Brain microvascular endothelial cell (primary cell): ENCODE measurements at regions not wholly inside any gene's neighbourhood (a gene's known extent, or its start where the extent isn't known, plus 50 kb on each side); places are given as distances from the start of the nearest gene placed in this dataset.

Source experiments
- DNase-seq: peaks from one replicate; pipeline ENCODE4 v3.0.0-alpha.2; 2020
- H3K27ac ChIP-seq: fragments of 250-450 bp; sonication (Bioruptor Pico); 2 replicates; pipeline ENCODE4 v1.5.1; 2020; ENCODE audit warnings: mild to moderate bottlenecking, moderate library complexity
- H3K27me3 ChIP-seq: fragments of 250-450 bp; sonication (Bioruptor Pico); replicated peaks from 2 replicates; pipeline ENCODE4 v1.5.1; 2020; ENCODE audit warnings: mild to moderate bottlenecking
- H3K36me3 ChIP-seq: fragments of 250-450 bp; sonication (Bioruptor Pico); replicated peaks from 2 replicates; pipeline ENCODE4 v1.5.1; 2020; ENCODE audit warnings: mild to moderate bottlenecking
- H3K4me3 ChIP-seq: 2 replicates; pipeline ENCODE4 v1.5.1; 2011; ENCODE audit warnings: low read depth, mild to moderate bottlenecking, control low read depth, low read length, moderate library complexity
- in situ Hi-C: cut with HindIII; loops from 2 replicates; pipeline ENCODE4 v1.10.0; 2017; ENCODE audit warnings: low sequenced_read_pairs, low pct_ligation_motif_present
- TF ChIP-seq, protein P1 (sequence below): IDR thresholded peaks from 2 replicates; pipeline ENCODE4 v1.5.1; 2011; ENCODE audit warnings: low read depth, mild to moderate bottlenecking, moderate library complexity, low read length, control low read depth, inconsistent platforms; ENCODE audit errors: missing control alignments

DNA sequence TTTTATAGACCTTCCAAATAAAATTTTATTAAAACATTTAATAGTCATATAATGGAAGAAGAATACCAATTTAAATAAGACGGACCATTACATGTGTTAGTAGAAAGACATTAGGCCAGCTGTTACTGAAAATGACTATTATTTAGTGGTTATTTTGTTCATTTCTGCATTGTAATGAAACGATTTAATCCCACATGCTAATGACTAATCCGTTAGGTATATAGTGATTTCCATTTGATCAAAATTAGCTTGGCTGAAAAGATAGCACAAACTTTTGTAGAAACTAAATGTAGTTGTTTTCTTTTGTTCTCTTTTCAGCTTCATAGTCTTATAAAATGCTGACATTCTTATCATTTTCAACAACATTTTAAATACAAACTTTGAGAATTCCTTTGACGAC is 556.1 kb upstream of the TENM3 start:
- peak overlapping the region; percentile 99 for H3K27ac ChIP-seq
- in situ Hi-C loops, result no loop called here
- no peak overlapping the region for H3K4me3 ChIP-seq
- TF ChIP-seq, protein P1, sequence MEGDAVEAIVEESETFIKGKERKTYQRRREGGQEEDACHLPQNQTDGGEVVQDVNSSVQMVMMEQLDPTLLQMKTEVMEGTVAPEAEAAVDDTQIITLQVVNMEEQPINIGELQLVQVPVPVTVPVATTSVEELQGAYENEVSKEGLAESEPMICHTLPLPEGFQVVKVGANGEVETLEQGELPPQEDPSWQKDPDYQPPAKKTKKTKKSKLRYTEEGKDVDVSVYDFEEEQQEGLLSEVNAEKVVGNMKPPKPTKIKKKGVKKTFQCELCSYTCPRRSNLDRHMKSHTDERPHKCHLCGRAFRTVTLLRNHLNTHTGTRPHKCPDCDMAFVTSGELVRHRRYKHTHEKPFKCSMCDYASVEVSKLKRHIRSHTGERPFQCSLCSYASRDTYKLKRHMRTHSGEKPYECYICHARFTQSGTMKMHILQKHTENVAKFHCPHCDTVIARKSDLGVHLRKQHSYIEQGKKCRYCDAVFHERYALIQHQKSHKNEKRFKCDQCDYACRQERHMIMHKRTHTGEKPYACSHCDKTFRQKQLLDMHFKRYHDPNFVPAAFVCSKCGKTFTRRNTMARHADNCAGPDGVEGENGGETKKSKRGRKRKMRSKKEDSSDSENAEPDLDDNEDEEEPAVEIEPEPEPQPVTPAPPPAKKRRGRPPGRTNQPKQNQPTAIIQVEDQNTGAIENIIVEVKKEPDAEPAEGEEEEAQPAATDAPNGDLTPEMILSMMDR, result no peak
- H3K36me3 ChIP-seq, result no peaks in the 10 kb centered on the region
- no peak for DNase-seq
- H3K27me3 ChIP-seq, result no peaks in the 10 kb centered on the region

DNA sequence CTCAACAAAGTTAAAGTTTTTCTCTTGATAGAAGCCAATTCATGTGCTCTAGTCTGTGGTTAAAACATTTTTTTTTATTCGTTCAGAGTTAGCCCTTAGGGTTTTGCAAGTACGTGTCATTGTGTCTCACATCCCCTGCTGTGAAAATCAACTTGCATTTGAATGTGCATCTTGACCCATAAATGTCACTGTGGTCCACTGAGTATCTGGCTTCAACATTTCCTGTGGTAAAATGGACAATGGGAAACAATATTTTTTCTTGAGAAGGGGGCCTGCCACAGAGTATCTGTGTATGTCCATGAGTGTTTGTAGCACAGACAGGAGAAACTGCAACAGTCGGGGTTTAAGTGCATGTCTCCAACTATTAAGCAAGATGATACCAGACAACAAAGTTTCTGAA is 554.8 kb upstream of the TENM3 start:
- DNase-seq, result peak; percentile 73
- Histone ChIP-seq H3K27me3 (no peaks in the 10 kb centered on the region), H3K4me3 (no peak overlapping the region), H3K36me3 (no peaks in the 10 kb centered on the region), H3K27ac (peak overlapping the region; percentile 99)
- in situ Hi-C loops, result no loop called here
- TF ChIP-seq, protein P1, result no peak

DNA sequence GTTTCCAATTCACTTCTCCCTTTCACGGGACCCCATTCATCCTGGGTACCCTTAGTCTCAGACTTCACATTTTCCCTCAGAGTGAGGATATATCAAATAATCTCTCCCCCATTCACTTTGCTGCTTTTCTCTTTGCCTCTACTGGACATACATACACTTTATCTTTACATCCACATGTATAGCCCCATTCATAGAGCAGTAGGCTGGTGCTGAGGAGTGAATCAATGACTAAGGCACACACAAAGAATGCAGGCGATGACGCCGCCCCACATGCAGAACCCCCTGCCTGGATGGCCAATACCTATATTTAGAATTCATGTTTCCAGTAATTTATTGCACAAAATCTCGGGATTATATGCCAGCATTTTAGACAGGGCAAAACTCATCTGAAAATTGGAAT is 554.3 kb upstream of the TENM3 start:
- DNase-seq, result peak; percentile 74
- no peaks in the 10 kb centered on the region for H3K27me3 ChIP-seq
- no peak overlapping the region for H3K4me3 ChIP-seq
- TF ChIP-seq, protein P1, result no peak
- H3K27ac ChIP-seq, result peak overlapping the region; percentile 99
- in situ Hi-C loops, result no loop called here
- H3K36me3 ChIP-seq, result no peaks in the 10 kb centered on the region

DNA sequence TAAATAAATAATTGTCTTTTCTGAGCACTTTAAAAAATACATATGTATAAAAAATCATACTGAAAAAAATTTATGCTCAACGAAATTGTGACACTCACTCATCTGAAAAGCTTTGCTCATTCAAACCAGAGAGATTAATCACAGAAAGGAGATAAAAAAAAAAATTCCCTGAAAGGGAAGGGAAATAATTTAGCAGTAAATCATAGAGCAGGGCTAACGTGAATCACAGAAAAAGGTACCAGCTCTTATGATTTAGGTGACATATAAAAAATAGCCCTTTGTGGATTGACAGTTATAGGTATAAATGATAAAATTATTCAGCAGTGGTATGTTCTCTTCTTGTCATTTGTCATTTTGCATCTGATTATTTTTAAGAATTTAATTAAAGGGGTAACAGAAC is 552.7 kb upstream of the TENM3 start:
- Histone ChIP-seq H3K4me3 (no peak overlapping the region), H3K27ac (no peak overlapping the region), H3K27me3 (no peaks in the 10 kb centered on the region), H3K36me3 (no peaks in the 10 kb centered on the region)
- TF ChIP-seq, protein P1, result no peak
- DNase-seq, result no peak
- in situ Hi-C loops, result no loop called here

DNA sequence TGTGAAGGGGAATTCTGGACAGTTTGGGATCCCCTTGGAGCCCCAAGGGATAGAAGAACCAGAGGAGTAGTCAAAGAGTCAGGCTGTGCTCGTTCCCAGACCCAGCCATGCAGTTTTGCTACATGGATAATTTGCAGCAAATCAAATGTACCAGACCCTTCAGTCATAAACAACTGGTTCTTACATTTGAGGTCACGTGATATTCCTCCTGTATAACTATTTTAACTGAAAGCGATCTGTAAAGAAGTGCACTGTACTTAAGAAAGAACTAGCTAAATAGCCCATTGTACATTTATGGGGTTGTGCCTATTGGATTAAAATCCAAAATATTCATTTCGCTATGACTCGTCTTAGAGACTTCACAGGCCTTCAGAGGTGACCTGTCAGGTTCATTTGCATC is 550.2 kb upstream of the TENM3 start:
- DNase-seq, result no peak
- TF ChIP-seq, protein P1, result no peak
- in situ Hi-C loops, result no loop called here
- no peak overlapping the region for H3K4me3 ChIP-seq
- no peak overlapping the region for H3K27ac ChIP-seq
- no peaks in the 10 kb centered on the region for H3K27me3 ChIP-seq
- H3K36me3 ChIP-seq, result no peaks in the 10 kb centered on the region

DNA sequence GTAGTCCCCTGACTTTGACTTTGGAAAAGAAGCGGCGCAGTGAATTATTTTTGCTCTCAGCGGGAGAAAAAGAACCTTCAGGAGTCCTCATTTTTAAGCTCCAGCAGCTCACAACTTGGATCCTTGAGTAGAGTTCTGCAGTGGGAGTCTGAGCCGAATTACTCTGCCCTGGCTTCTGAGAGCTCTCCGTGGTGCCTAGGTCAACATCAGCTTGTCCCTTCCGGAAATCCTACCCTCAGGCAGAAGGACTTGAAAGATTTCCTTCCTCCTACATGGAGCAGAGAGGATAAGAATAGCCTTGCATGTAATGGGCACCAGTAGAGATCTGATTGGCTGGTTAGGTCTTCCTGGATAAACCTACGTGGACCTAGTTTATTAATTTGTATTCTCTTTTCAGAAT is 549.7 kb upstream of the TENM3 start:
- H3K4me3 ChIP-seq, result no peak overlapping the region
- no peak for DNase-seq
- no peaks in the 10 kb centered on the region for H3K27me3 ChIP-seq
- in situ Hi-C loops, result no loop called here
- H3K36me3 ChIP-seq, result no peaks in the 10 kb centered on the region
- TF ChIP-seq, protein P1, result no peak
- H3K27ac ChIP-seq, result no peak overlapping the region
